ENCODE measurements at regions not wholly inside any gene's neighbourhood (a gene's known extent, or its start where the extent isn't known, plus 50 kb on each side); places are given as distances from the start of the nearest gene placed in this dataset.

DNA sequence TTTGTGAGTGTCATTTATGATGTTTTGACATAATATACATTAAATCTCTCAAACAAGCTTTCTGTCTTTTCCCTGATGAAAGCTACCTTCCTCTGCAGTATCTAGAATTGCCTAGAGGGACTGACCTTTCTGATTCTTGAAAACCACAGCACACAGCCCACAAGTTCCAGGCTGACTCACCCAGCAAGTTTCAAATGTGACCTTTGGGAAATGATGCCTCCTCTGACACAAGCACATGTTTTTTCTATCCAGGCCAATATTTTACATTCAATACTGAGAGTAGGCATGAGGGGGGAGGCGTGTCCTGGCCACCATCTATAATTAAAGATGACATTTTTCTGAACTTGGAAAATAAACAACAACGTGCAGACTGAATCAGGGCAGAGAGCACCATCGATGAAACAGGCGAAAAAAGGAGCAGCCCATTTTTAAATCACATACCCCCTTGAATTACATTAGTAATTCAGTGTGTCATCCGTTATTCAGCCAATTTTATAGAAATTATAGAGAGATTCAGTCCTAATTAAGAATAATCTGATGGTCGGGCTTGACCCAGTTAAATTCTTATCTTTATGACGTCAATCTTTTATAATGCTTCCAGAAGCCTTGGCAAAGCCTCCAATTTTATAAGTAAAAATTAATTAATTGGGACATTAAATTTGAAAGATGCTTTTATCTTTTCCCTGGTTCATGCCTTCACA, 292.6 kb upstream of the CDH11 start:
- no peak overlapping the region for H3K4me3 ChIP-seq (ENCODE audit: low read length in 2 of 2)
- H3K9me3 ChIP-seq (ENCODE audit: control insufficient read depth, low read length) = no peaks in the 10 kb centered on the region
- DNase-seq = no peak
- intact Hi-C loops (cut with DNase I) = no loop called here
- no peaks in the 10 kb centered on the region for H3K27me3 ChIP-seq (ENCODE audit: control insufficient read depth in 1 of 2, insufficient read depth in 2 of 2, low read length in 1 of 2)
- H3K4me1 ChIP-seq (ENCODE audit: control insufficient read depth in 1 of 2, insufficient read depth in 2 of 2, low read length in 2 of 2) = no peaks in the 10 kb centered on the region
- ATAC-seq (ENCODE audit: low FRiP score) = no peak
- H3K36me3 ChIP-seq (ENCODE audit: control insufficient read depth in 1 of 2, insufficient read depth in 2 of 2, low read length in 1 of 2) = no peaks in the 10 kb centered on the region
- WGBS, 2 donors = 76 to 78% methylated on average over 7 of the region's 7 CpGs
- no peak overlapping the region for H3K27ac ChIP-seq (ENCODE audit: low read depth in 1 of 2, low read length in 2 of 2)

DNA sequence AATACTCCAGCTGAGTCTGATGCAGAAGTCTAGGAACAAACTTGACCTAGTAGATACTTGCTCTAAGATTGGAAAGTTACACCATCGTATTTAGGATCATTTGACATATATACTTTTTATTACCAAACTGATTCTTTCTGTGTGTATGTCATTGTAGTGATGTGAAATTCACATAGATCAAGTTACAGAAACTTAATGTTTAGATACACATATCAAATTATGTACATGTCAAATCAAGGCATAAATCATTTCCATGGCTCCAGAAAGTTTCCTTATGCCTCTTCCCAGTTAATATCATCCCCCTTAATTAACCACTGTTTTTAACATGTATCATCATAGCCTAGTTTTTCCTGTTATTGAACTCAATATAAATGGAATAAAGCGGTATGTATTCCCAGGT, 292.0 kb upstream of the CDH11 start:
- Histone ChIP-seq H3K4me3 (ENCODE audit: low read length in 2 of 2) (no peak overlapping the region), H3K36me3 (ENCODE audit: control insufficient read depth in 1 of 2, insufficient read depth in 2 of 2, low read length in 1 of 2) (no peaks in the 10 kb centered on the region), H3K27me3 (ENCODE audit: control insufficient read depth in 1 of 2, insufficient read depth in 2 of 2, low read length in 1 of 2) (no peaks in the 10 kb centered on the region), H3K9me3 (ENCODE audit: control insufficient read depth, low read length) (no peaks in the 10 kb centered on the region), H3K27ac (ENCODE audit: low read depth in 1 of 2, low read length in 2 of 2) (no peak overlapping the region), H3K4me1 (ENCODE audit: control insufficient read depth in 1 of 2, insufficient read depth in 2 of 2, low read length in 2 of 2) (no peaks in the 10 kb centered on the region)
- ATAC-seq (ENCODE audit: low FRiP score) = no peak
- DNase-seq = no peak
- intact Hi-C loops (cut with DNase I) = no loop called here
- WGBS, 2 donors = 95 to 97% methylated on average over 2 of the region's 2 CpGs

DNA sequence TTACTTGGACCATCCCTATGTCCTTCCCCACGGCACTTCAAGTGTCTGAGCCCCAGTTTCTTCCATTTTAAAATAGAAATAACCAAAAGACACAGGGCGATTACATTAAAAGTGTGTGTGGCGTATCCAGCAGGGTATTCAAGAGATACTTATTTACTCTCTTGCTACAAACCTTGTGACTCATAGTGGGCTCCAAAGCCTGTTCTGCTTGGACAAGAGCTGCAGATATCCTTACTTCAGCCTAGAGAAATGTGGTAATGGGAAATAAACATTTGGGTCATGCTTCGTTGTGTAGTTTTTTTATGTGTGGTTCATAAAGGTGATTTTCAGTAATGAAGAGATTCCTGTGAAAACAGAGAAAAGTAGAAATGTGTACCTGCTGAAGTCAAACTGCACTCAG, 288.9 kb upstream of the CDH11 start:
- H3K27ac ChIP-seq (ENCODE audit: low read depth in 1 of 2, low read length in 2 of 2) = no peak overlapping the region
- no peaks in the 10 kb centered on the region for H3K27me3 ChIP-seq (ENCODE audit: control insufficient read depth in 1 of 2, insufficient read depth in 2 of 2, low read length in 1 of 2)
- no peak for ATAC-seq (ENCODE audit: low FRiP score)
- H3K4me3 ChIP-seq (ENCODE audit: low read length in 2 of 2) = no peak overlapping the region
- intact Hi-C loops (cut with DNase I) = no loop called here
- no peaks in the 10 kb centered on the region for H3K9me3 ChIP-seq (ENCODE audit: control insufficient read depth, low read length)
- no peaks in the 10 kb centered on the region for H3K4me1 ChIP-seq (ENCODE audit: control insufficient read depth in 1 of 2, insufficient read depth in 2 of 2, low read length in 2 of 2)
- WGBS, 2 donors = 92 to 94% methylated on average over 4 of the region's 4 CpGs
- no peak for DNase-seq
- no peaks in the 10 kb centered on the region for H3K36me3 ChIP-seq (ENCODE audit: control insufficient read depth in 1 of 2, insufficient read depth in 2 of 2, low read length in 1 of 2)

DNA sequence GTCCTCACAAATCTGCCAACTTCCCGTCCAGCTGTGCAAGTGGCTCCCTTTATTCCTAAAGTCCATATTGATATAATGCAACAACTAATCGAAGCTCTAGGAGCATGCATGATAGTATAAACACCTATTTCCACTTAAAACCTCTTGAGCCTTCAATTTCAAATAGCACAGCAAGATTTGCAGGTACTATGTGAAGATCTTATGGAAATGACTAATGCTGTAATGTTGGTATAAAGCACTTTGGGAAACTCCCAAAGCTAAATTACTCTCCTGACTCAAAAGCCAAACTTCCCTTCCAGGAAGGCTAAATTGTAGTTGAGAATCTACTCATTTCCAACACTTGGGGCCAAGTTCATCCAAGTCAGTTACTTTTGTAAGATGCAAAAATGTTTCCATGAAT, 287.6 kb upstream of the CDH11 start:
- Histone ChIP-seq H3K27me3 (ENCODE audit: control insufficient read depth in 1 of 2, insufficient read depth in 2 of 2, low read length in 1 of 2) (no peaks in the 10 kb centered on the region), H3K36me3 (ENCODE audit: control insufficient read depth in 1 of 2, insufficient read depth in 2 of 2, low read length in 1 of 2) (no peaks in the 10 kb centered on the region), H3K9me3 (ENCODE audit: control insufficient read depth, low read length) (no peaks in the 10 kb centered on the region), H3K27ac (ENCODE audit: low read depth in 1 of 2, low read length in 2 of 2) (no peak overlapping the region), H3K4me1 (ENCODE audit: control insufficient read depth in 1 of 2, insufficient read depth in 2 of 2, low read length in 2 of 2) (no peaks in the 10 kb centered on the region), H3K4me3 (ENCODE audit: low read length in 2 of 2) (no peak overlapping the region)
- ATAC-seq (ENCODE audit: low FRiP score) (no peak), DNase-seq (no peak)
- intact Hi-C loops (cut with DNase I) = no loop called here
- WGBS, 2 donors = 93 to 95% methylated on average over 2 of the region's 2 CpGs

DNA sequence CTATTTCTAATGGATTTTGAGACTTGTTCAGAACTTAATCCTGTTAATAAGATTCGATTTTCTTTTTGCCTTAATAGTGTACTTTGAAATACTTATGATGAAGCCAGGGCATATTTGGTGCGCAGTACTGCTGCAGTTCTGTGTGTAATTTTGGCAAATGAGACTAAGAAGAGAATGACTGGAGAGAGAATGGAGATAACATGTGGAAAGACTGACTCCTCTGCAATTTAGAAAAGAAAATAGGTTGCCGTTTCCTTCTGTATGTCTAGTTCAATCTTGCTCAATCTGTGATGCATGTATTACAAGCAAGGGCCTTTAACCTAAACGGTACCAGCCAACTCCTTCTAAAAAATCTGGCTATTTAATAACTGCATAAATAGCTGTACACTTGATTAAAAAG, 285.1 kb upstream of the CDH11 start:
- DNase-seq (no peak), ATAC-seq (ENCODE audit: low FRiP score) (no peak)
- Histone ChIP-seq H3K4me3 (ENCODE audit: low read length in 2 of 2) (no peak overlapping the region), H3K9me3 (ENCODE audit: control insufficient read depth, low read length) (no peaks in the 10 kb centered on the region), H3K27me3 (ENCODE audit: control insufficient read depth in 1 of 2, insufficient read depth in 2 of 2, low read length in 1 of 2) (no peaks in the 10 kb centered on the region), H3K27ac (ENCODE audit: low read depth in 1 of 2, low read length in 2 of 2) (no peak overlapping the region), H3K4me1 (ENCODE audit: control insufficient read depth in 1 of 2, insufficient read depth in 2 of 2, low read length in 2 of 2) (no peaks in the 10 kb centered on the region), H3K36me3 (ENCODE audit: control insufficient read depth in 1 of 2, insufficient read depth in 2 of 2, low read length in 1 of 2) (no peaks in the 10 kb centered on the region)
- intact Hi-C loops (cut with DNase I) = no loop called here
- WGBS, 2 donors = 67 to 84% methylated on average over 4 of the region's 4 CpGs

DNA sequence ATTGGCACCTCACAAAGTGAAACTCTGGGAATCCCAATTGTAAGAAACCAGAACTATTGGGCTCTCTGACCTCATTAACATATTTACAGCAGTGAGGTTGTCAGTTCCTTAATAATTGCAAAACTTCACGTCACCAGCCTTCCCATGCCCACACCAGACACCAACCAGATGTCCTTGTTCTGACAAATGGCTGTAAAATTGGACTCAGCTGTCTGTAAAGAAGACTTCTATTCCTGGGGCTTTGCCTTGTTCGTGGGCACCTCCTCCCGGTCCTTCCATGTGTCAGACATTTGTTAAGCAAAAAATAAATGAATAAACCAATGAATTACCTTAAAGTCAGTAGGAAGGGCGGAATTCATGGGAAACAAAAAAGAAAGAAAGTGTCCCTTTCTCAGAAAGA, 284.3 kb upstream of the CDH11 start:
- ATAC-seq (ENCODE audit: low FRiP score) (no peak), DNase-seq (no peak)
- no peak overlapping the region for H3K4me3 ChIP-seq (ENCODE audit: low read length in 2 of 2)
- 93 to 95% methylated on average over 4 of the region's 4 CpGs for WGBS, 2 donors
- no peak overlapping the region for H3K27ac ChIP-seq (ENCODE audit: low read depth in 1 of 2, low read length in 2 of 2)
- no peaks in the 10 kb centered on the region for H3K36me3 ChIP-seq (ENCODE audit: control insufficient read depth in 1 of 2, insufficient read depth in 2 of 2, low read length in 1 of 2)
- no peaks in the 10 kb centered on the region for H3K27me3 ChIP-seq (ENCODE audit: control insufficient read depth in 1 of 2, insufficient read depth in 2 of 2, low read length in 1 of 2)
- H3K4me1 ChIP-seq (ENCODE audit: control insufficient read depth in 1 of 2, insufficient read depth in 2 of 2, low read length in 2 of 2) = no peaks in the 10 kb centered on the region
- intact Hi-C loops (cut with DNase I) = no loop called here
- H3K9me3 ChIP-seq (ENCODE audit: control insufficient read depth, low read length) = no peaks in the 10 kb centered on the region

DNA sequence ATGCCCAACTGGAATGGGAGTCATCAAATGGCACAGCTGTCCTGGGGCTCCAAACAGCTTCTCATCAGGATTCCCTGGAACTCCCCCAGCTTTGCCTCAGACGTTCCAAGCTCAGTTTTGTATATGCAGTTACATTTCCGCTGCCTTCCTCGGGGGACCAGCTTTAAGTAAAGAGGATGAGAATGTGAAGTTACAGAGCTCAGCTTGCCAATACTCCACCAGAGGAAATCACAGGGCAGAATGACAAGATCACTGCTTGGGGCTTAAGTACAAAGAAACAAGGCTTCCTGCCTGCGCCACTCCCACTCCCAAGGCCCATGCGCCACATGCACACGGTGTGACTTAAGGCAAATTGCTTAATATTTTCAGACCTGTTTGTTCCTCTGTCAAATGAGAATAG, 272.4 kb upstream of the CDH11 start:
- H3K9me3 ChIP-seq (ENCODE audit: control insufficient read depth, low read length) = no peaks in the 10 kb centered on the region
- H3K27me3 ChIP-seq (ENCODE audit: control insufficient read depth in 1 of 2, insufficient read depth in 2 of 2, low read length in 1 of 2) = no peaks in the 10 kb centered on the region
- H3K36me3 ChIP-seq (ENCODE audit: control insufficient read depth in 1 of 2, insufficient read depth in 2 of 2, low read length in 1 of 2) = no peaks in the 10 kb centered on the region
- DNase-seq (no peak), ATAC-seq (ENCODE audit: low FRiP score) (no peak)
- no peak overlapping the region for H3K27ac ChIP-seq (ENCODE audit: low read depth in 1 of 2, low read length in 2 of 2)
- 91 to 92% methylated on average over 6 of the region's 6 CpGs for WGBS, 2 donors
- H3K4me1 ChIP-seq (ENCODE audit: control insufficient read depth in 1 of 2, insufficient read depth in 2 of 2, low read length in 2 of 2) = no peaks in the 10 kb centered on the region
- no peak overlapping the region for H3K4me3 ChIP-seq (ENCODE audit: low read length in 2 of 2)
- intact Hi-C loops (cut with DNase I) = no loop called here

DNA sequence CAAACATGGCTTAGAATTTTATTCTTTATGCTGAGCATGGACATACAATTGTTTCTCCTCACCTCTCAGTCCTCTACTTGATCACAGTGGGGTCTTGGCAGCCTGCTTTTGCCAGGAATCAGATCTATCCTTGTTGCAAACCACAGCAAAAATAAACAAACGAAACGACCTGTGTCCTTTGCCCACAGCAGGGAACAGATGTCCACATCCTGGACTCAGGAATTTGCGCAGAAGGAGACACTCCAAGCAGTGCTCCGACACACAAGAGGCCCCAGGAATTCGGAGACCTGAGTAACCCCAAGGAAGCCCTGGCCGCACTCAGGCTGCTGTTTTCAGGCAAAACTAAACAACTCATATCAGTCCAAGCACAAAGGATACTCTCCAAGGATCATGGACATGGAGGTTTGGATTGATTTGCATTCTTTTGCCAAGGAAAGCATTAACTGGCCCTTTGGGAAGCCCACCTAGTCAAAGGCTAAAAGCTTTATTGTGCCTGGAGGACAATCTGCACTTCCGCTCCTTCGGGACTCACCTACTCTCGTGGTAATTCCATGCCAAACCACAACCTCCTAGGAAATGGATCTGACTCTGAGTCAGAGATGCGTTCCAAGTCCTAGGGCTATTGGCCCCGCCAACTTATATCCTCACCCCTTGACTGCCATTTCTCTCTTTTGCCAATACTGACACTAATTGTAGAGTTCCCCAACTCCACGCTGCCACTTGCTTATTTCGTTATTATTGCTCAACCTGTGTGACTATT, 271.1 kb upstream of the CDH11 start:
- H3K27me3 ChIP-seq (ENCODE audit: control insufficient read depth in 1 of 2, insufficient read depth in 2 of 2, low read length in 1 of 2) = no peaks in the 10 kb centered on the region
- ATAC-seq (ENCODE audit: low FRiP score) (no peak), DNase-seq (no peak)
- H3K4me1 ChIP-seq (ENCODE audit: control insufficient read depth in 1 of 2, insufficient read depth in 2 of 2, low read length in 2 of 2) = peaks cover 0 to 3% of the 10 kb centered on the region in 2 donors
- intact Hi-C loops (cut with DNase I) = no loop called here
- WGBS, 2 donors = 93 to 95% methylated on average over 13 of the region's 13 CpGs
- no peaks in the 10 kb centered on the region for H3K9me3 ChIP-seq (ENCODE audit: control insufficient read depth, low read length)
- no peaks in the 10 kb centered on the region for H3K36me3 ChIP-seq (ENCODE audit: control insufficient read depth in 1 of 2, insufficient read depth in 2 of 2, low read length in 1 of 2)
- H3K4me3 ChIP-seq (ENCODE audit: low read length in 2 of 2) = no peak overlapping the region
- no peak overlapping the region for H3K27ac ChIP-seq (ENCODE audit: low read depth in 1 of 2, low read length in 2 of 2)

DNA sequence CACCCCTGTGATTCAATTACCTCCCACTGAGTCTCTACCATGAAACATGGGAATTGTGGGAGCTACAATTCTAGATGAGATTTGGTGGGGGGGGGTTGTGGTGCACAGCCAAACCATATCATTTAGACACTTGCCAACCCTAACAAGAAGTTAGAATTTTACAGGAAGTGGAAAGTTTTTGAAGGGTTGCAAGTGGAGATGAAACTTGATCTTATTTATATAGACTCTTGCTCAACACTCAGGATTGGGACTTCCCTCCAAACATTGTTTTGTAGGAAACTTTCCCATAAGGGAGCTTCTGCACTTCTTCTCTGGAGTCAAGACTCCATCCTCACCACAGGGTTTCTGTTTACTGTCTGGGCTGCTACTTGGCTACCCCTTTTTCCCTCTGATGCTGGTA, 266.7 kb upstream of the CDH11 start:
- H3K27ac ChIP-seq (ENCODE audit: low read depth in 1 of 2, low read length in 2 of 2) = no peak overlapping the region
- DNase-seq = no peak
- no peak for ATAC-seq (ENCODE audit: low FRiP score)
- H3K9me3 ChIP-seq (ENCODE audit: control insufficient read depth, low read length) = no peaks in the 10 kb centered on the region
- no peaks in the 10 kb centered on the region for H3K27me3 ChIP-seq (ENCODE audit: control insufficient read depth in 1 of 2, insufficient read depth in 2 of 2, low read length in 1 of 2)
- intact Hi-C loops (cut with DNase I) = loop anchor here in 1 of 2 donors (10.0 kb wide), 1 partner anchor 264 kb away; the partner anchor contains the start of gene CDH11
- no peaks in the 10 kb centered on the region for H3K36me3 ChIP-seq (ENCODE audit: control insufficient read depth in 1 of 2, insufficient read depth in 2 of 2, low read length in 1 of 2)
- H3K4me3 ChIP-seq (ENCODE audit: low read length in 2 of 2) = no peak overlapping the region
- peaks cover 0 to 5% of the 10 kb centered on the region in 2 donors for H3K4me1 ChIP-seq (ENCODE audit: control insufficient read depth in 1 of 2, insufficient read depth in 2 of 2, low read length in 2 of 2)
